GM20431 (cell line): ENCODE measurements at regions not wholly inside any gene's neighbourhood (a gene's known extent, or its start where the extent isn't known, plus 50 kb on each side); places are given as distances from the start of the nearest gene placed in this dataset.

Experiments used
- in situ Hi-C: fragments of 300-500 bp; cut with MseI, MboI; formaldehyde crosslinking; loops from one replicate; pipeline ENCODE4 v1.15.0; 2020; ENCODE audit warnings: low sequenced_read_pairs; ENCODE audit not compliant: unreplicated experiment

DNA sequence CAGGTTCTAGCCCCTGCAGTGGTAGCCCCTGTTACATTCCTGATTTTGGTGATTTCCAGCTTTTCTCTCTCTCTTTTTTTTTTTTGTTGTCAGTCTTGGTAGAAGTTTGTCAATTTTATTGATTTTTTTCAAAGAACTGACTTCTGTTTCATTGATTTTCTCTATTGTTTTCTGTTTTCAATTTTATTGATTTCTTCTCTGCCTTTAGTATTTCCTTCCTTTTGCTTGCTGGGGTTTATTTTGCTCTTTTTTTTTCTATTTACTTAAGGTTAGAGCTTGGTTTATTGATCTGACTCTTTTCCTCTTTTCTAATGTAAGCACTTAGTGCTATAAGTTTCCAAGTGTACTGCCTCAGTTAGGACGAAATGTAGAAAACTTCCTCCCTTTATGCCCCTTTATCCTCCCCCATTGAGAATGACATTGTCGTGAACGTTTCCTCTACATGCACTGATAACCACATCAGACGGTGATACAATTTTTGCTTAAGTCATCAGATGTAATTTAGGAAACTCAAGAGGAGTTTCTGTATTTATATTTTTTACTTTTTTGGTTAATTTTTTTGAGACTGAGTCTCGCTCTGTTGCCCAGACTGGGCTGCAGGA lies 81.1 kb upstream of the HS6ST1 start:
- in situ Hi-C loops, result no loop called here

DNA sequence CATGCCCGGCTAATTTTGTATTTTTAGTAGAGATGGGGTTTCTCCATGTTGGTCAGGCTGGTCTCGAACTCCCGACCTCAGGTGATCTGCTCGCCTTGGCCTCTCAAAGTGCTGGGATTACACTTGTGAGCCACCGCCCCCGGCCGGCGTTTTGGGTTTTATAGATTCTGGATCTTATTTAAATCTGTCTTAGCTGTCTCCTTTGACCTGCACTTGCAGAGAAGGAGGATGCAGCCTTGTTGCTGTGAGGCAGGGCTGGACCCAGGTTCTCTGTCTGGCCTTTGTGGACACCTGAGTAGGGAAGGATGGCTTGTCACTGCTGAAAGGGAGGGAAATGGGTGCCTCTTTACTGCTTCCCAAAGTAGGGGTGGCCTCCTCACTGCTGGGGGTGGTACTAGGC lies 83.0 kb upstream of the HS6ST1 start:
- in situ Hi-C loops, result no loop called here

DNA sequence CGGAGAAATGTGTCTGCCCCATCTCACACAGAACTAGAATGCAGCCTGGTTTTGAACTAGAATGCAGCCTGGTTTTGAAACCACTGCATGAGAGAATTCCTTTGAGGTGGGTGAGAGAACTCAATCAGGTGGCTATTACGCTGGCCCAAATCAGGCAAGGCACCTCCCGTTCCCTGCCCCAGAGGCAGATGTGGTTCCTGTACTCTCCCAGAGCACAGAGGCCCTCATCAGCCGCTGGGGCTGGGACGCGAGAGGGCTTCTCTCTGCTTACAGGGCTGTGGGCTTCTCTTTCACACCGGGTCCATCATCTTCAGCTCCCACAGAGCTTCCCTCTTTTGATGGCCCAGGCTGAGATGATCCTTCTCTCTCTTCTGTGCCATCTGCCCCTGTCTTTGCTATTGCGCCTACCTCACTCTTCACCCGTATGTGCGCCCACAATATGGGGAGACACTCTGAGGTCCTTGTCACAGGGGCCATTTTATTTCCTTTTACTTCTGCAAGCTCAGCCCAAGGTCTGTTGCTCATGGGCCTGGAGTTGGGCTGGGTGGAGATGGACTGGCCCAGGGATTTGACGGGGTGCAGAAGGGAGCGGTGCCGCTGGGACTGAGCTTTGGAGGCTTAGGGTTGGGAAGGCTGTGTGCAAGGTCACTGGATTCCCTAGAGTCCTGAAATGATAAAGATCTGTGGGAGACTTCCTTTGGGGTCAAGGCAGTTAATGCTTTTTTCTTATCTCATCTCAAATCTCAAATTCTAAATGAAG lies 84.4 kb upstream of the HS6ST1 start:
- in situ Hi-C loops, result no loop called here

DNA sequence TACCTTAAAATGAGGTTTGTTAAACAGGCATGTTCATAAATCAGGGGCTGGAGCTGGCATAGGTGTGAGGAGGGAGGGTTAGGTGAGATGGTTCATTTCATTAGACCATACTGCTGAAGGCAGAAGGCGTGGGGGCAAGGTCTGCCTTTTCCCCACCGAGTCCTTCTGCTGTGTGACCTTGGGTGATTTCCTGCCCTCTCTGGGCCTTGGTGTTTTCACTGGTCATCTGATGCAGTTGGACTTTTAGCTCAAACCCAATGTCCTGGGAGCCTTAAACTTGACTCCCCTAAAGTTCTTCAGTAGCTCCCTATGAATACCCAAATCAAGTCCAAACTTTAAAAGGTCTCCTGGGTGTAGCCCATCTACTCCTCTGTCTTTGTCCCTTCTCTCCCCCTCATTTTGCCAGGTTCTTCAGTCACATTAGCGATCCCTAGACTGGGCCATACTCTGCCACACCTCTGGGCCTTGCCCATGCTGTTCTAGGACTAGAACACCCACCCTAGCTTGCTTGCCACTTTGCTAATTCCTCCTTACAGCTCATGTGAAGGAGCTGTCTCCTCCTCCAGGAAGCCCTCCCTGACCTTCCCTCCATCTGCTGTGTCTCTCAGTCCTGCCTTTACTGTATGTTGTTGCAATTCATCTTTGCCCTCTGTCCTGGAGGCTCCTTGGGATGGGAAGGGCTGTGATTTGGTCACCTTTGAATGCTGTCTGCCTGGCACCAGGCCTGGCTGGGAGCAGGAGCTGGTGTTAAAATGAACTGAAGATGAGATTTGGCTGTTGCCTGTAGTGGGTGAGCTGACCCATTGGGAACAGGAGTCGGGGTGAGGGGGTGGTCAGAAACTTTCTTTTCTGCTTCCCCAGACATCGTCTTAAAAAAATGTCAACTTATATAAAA lies 85.4 kb upstream of the HS6ST1 start:
- in situ Hi-C loops, result no loop called here

DNA sequence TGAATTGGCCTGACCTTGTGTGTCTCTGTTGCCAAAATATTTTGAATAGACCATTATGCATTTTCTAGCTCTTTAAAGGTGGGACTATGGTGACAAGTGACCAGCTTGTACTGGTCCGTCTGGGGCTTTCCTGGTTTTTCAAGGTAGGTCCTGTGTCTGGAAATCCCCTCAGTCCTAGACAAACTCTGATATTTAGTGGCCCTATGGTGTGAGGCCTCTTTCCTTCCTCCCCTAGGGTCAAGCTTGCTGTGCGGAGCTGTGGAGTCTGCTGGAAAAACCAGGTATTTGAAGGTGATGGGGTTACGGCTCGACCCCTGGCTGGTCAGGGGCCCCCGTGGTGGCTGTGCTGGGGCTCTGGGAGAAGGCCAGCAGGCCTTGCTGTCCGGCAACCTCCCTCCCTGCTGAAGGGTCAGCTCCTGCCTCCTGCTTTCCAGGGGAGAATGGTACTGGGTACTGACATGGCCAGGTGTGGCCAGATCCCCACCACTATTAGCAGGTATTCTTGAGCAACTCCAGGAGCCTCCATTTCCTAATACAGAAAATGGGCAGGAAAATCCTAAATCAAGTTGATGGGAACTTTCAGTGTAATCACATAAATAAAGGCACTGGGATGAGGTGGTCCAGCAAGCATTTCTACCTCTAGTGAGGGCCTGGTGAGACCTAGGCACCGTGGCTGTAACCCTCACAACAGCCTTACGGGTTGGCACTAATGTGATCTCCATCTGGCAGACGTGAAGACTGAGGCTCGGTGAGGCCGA lies 86.2 kb upstream of the HS6ST1 start:
- in situ Hi-C loops, result no loop called here

DNA sequence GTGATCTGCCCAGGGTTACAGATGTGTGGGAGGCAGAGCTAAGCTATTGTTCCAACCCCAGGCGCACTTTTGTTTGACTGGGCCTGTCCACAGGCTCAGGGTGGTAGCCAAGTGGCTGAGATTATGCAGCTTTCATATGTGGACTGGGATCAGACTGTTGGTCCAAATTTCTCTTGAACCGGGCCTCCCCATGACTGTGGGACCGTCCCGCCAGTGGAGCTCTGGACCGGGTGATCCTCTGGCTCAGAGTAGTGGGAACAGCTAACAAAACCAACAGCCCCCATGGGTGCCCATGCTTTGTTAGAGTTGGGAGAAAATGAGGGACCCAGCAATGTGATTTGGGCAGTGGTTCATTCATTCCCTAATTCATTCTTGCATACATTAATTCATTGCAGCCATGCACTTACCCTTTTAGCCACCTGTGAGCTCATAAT lies 86.8 kb upstream of the HS6ST1 start:
- in situ Hi-C loops, result no loop called here

DNA sequence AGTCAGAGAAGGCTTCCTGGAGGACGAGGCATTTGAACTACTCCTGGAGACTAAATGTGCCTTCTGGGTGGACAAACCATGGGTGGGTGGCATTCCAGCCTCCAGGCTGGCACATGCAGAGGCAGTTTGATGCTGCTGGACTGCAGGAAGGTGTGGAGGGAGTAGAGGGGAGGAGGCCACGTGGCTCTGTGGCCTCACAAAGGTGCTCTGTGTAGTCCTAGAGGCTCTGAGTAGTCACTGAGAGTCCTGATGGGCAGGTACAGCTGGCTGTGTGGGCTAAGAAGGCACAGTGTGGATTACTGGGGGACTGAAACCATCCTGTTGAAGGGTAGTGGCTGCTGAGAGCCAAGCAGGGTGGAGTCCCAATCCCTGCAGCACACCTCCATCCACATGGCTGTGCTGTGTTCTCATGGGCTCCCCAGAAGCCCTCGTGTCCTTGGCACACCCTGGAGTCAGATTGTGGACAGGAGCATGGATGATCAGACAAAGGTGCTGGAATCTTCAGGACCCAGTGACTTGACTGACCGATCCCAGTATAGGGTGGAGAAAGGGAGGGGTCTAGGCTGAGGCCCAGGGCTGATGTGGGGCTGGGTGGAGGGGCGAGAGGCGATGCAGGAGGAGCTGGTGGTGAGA lies 87.4 kb upstream of the HS6ST1 start:
- in situ Hi-C loops, result no loop called here

DNA sequence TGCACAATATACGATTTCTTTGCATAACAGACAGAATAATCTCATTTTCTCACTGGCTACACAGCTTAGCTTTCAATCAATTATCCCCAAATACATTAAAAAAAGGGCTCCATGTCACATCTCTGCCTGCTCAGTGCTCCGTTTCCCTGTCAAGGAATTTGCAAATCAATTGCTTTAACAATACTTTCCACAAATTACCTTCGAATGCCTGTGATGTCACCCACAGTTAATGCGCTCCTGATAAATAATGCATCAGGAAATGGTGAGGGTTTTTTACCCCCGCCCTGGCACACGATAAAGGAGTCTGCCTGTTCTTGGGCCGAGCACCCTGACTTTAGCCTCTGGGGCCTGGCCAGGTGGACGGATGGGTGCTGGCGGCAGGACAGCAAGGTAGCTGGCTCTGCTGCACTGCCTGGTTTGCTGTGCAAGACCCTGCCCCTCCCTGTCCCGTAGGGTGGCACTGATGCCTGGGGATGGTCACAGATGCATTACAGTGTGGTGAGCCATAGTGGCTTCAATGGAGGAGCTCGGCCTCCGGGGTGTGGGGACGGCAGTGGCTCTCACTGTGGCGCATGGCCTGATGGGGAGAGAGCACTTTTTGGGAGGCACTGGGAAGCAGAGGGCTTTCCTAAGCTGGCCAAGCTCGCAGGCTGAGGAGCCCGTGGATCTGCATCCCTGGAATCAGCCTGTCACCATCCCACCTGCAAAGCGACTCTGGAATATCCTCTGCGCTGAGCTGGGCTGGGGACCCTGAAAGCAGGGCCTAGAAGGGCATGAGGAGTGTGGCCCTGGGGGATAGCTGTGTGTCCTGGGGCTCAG lies 88.3 kb upstream of the HS6ST1 start:
- in situ Hi-C loops, result no loop called here

DNA sequence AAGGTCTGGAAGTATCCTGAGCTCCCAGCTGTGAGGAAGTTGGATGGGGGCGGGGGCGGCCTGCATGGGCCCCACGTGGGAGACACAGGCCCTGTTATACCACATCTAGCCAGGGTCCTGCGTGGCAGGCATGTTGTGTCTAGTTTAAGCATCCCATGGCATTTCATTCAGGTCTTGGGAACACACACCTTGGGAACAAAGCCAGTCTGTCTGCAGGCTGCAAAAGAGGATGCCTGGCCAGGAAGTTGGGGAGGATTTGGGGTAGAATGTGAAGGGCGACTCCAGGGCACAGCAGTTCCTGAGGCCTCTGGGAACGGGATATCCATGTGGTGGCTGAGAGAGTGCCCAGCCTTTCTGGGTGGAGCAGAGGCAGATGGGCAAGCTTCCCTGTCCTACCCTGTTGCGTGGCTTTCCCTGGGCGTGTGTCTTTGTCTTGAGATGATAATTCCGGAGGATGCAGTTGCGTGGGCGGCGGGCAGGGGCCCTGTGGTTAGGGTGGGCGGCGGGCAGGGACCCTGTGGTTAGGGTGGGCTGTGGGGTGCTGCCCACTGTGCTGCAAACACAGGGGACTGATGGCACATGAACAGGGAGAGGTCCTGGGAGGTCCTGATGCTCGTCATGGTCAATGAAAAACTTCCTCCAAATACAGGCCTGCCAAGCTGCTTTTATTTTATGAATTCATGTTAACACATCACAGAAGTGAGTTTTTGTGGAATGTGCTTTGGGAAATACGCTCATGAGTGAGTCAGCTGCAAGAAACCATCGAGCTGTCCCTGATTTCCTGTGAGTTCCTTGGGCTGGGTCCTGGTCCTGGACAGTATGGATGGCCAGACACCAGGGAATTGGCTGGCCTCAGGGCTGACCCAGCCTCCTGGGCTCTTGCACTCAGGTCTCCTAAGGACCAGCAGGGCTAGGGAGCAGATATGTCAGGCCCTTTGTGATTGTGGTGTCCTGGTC lies 90.0 kb upstream of the HS6ST1 start:
- in situ Hi-C loops, result no loop called here

DNA sequence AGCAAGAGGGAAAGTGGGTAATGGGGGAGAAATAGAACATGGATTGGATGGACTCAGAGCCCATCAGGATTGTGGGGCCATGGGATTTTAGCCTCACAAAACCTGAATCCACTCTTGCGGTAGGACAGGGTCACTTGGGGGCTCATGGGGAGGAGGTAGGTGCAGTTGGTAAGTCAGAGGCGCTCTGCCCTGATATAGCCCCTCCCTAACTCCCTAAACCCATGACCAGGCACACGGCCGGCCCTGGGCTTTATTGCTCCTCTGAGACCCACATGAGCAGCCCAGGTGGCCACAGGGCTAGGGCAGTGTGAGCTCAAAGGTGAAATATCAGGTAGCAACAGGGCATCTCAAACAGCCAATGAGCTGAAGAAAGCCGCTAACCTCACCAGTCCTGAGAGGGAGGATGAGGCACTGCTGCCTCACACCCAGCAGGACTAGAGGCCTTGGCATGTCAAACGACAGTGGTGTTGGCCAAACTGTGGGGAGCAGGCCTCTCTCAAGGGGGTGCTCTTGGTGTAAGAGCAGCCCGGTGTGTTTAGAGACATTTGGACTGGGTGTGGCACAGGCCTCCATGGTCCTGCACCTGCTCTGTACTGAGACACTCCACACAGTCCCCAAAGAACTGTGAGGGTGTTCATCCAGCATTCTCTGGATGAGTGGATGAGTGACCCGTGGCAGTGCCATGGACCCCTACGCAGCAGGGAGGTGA lies 90.8 kb upstream of the HS6ST1 start:
- in situ Hi-C loops, result no loop called here

DNA sequence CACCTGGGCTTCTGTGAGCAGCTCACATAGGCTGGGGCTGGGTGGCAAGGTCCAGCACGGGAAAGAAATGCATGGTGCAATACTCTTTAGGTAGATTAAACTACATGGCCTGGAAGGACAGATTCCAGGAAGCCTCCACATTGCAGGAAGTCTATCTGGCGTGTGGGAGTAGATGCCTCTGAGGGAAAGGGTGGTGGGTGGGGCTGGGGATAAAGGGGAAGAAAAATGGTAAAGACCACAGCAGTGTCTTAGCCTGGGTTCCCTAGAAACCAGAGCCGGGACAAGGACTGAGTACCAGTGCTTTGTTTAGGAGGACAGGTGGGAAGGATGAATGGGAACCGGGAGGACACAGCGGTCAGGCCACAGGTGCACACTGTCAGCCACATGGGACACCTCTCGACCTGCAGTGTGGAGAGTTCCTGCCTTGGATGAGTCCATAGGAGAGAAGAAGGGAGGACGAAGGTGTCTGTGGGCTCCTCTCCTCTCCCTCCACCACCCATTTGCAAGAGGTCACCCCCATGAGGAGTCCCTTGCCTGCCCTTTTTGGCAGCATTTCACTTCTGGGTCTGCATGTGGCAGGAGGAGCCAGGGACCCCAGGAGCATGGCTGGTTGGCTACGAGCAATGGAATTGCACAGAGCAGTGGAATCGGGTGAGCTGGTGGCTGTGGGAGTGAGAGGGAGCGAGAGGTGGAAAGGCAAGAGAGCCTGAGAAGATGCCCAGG lies 91.5 kb upstream of the HS6ST1 start:
- in situ Hi-C loops, result no loop called here

DNA sequence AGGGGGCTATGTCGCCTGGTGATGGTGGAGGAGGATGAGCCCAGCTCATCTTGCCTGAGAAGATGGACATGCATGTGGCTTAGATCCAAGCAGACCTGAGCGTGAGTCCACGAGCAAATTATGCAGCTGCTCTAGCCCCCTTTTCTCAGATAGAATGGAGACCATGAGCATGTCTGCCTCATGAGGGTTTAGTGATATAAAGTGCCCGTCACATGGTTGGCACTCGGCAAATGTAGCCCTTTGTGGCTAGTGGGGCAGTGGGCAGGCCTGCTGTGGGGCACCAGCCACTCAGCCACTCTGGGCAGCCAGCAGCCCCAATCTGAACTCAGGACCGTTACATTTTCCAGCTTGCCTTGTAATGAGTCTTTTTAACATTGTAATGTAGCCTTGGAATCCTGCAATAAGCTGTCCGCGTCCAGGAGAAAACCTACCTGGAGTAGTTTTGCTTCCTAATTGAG lies 92.1 kb upstream of the HS6ST1 start:
- in situ Hi-C loops, result no loop called here

DNA sequence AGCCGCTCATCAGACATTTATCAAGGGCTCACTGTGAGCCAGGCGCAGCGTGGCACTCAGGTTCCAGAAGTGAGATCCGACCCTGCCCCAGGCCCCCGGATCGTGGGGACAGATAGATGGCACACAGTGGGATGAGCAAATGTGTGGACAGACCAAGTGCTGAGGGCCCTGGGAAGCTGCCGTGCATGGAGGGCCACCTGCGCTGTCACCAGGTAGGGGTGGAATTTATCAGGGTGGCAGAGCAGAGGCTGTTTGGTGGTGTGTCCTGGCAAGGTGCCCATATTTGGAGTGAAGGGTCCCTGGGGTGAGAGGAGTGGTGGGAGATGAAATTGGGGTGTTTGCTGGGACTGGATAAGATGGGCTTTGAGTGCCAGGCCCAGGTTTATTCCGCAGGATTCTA lies 92.8 kb upstream of the HS6ST1 start:
- in situ Hi-C loops, result no loop called here

DNA sequence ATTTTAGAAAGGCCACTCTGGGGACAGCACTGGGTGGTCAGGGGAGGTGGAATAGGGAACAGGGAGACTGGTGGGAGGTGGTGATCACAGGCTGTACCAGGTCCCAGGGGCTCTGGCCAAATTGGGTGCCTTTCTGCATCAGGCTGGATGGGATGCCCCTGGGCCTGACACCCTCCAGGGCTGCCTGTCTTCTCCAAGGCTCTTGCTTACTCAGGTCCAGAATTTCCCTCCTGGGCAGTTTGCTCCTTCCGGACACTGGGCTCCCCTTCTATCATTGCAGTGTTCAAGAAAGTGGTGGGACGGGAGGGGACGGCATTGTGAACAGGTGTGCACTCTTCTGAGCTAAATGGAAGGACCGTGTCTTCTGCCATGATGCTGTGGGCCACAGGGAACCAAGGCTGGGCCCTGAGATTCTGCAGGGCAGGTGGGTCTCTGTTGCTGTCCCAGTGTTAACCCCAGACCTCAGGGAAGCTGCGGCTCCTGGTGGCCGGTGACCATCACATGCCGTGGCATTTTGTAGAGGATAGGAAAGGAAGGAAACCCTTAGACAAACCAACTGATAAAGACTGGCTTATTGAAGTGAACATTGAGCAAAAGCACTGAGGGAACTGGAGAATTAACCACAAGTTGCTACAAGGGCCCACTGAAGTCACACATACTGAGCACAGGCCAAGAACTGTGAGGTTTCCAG lies 93.7 kb upstream of the HS6ST1 start:
- in situ Hi-C loops, result no loop called here

DNA sequence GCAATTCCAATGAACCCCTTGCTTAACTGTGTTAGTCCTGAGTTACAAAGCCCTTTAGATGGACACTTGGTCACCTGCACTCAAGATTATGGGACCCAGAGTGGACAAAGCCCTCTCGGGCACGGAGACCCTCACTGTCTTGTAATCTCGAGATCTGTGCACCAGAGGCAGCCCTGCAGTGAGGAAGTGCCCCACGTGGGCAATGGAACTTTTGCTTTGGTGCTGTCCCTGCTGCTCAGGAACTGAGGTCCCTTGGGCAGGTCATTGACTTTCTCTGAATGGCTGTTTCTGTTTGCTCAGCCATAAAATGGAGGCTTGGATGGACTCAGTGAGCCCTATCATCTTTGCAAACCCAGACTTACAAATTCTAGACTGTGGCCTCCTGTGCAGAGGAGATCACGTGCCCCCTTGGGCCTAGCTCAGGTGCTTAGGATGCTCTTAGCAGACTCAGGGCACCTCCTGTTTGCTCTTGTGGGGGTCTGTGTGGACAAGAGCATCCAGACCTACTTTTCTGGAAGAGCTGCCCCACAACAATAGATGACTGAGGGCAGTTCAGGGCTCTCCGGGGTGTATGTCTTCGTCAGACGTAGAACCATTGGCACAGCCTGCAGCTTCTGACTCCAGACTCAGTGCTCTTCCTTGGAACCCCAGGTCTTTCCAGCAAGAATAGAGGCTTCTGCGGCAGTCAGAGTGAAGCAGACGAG lies 94.5 kb upstream of the HS6ST1 start:
- in situ Hi-C loops, result no loop called here
